ENCODE measurements at regions not wholly inside any gene's neighbourhood (a gene's known extent, or its start where the extent isn't known, plus 50 kb on each side); places are given as distances from the start of the nearest gene placed in this dataset.

- Histone ChIP-seq H3K4me1 (peaks cover 7% of the 10 kb centered on the region; the same call in 1 of the 2 replicates), H3K9me3 (peaks cover 7% of the 10 kb centered on the region; the same call in 1 of the 2 replicates), H3K27ac (no peak overlapping the region), H3K4me2 (no peak overlapping the region), H3K27me3 (no peaks in the 10 kb centered on the region), H3K36me3 (no peaks in the 10 kb centered on the region), H4K20me1 (no peaks in the 10 kb centered on the region), H3K4me3 (no peak overlapping the region), H3K9ac (no peak overlapping the region)
- no peak for TF ChIP-seq Cebpa-rat (IDR thresholded peaks at IDR 0.05)
Observed at GRCh38 chrX:45274576-45274975, 73.9 kb upstream of the DIPK2B start.

GRCh38 chrX:45267007-45267406 is 66.3 kb upstream of the DIPK2B start:
- H4K20me1 ChIP-seq, result no peaks in the 10 kb centered on the region
- H3K27me3 ChIP-seq, result no peaks in the 10 kb centered on the region
- no peak overlapping the region for H3K4me3 ChIP-seq
- H3K4me2 ChIP-seq, result no peak overlapping the region
- H3K36me3 ChIP-seq, result no peaks in the 10 kb centered on the region
- H3K9me3 ChIP-seq, result no peaks in the 10 kb centered on the region
- TF ChIP-seq Cebpa-rat (IDR thresholded peaks at IDR 0.05), result no peak
- no peak overlapping the region for H3K27ac ChIP-seq
- H3K9ac ChIP-seq, result no peak overlapping the region
- no peaks in the 10 kb centered on the region for H3K4me1 ChIP-seq

- no peak overlapping the region for H3K9ac ChIP-seq
- H4K20me1 ChIP-seq, result no peaks in the 10 kb centered on the region
- no peaks in the 10 kb centered on the region for H3K9me3 ChIP-seq
- no peak overlapping the region for H3K27ac ChIP-seq
- H3K4me1 ChIP-seq, result no peaks in the 10 kb centered on the region
- H3K4me2 ChIP-seq, result no peak overlapping the region
- H3K4me3 ChIP-seq, result no peak overlapping the region
- TF ChIP-seq Cebpa-rat (IDR thresholded peaks at IDR 0.05), result no peak
- H3K27me3 ChIP-seq, result no peaks in the 10 kb centered on the region
- H3K36me3 ChIP-seq, result no peaks in the 10 kb centered on the region
Observed at GRCh38 chrX:45266456-45266855, 65.8 kb upstream of the DIPK2B start.

GRCh38 chrX:45264865-45265264 is 64.2 kb upstream of the DIPK2B start:
- H3K27ac ChIP-seq, result no peak overlapping the region
- H3K36me3 ChIP-seq, result no peaks in the 10 kb centered on the region
- no peak overlapping the region for H3K4me2 ChIP-seq
- TF ChIP-seq Cebpa-rat (IDR thresholded peaks at IDR 0.05), result no peak
- no peak overlapping the region for H3K9ac ChIP-seq
- no peaks in the 10 kb centered on the region for H3K4me1 ChIP-seq
- H3K4me3 ChIP-seq, result no peak overlapping the region
- H3K27me3 ChIP-seq, result no peaks in the 10 kb centered on the region
- no peaks in the 10 kb centered on the region for H3K9me3 ChIP-seq
- no peaks in the 10 kb centered on the region for H4K20me1 ChIP-seq

- no peaks in the 10 kb centered on the region for H3K9me3 ChIP-seq
- no peak overlapping the region for H3K27ac ChIP-seq
- no peaks in the 10 kb centered on the region for H3K27me3 ChIP-seq
- H3K9ac ChIP-seq, result no peak overlapping the region
- H3K4me3 ChIP-seq, result no peak overlapping the region
- no peaks in the 10 kb centered on the region for H4K20me1 ChIP-seq
- no peak for TF ChIP-seq Cebpa-rat (IDR thresholded peaks at IDR 0.05)
- no peak overlapping the region for H3K4me2 ChIP-seq
- no peaks in the 10 kb centered on the region for H3K4me1 ChIP-seq
- no peaks in the 10 kb centered on the region for H3K36me3 ChIP-seq
Observed at GRCh38 chrX:45261471-45261870, 60.8 kb upstream of the DIPK2B start.

- Histone ChIP-seq H3K4me1 (no peaks in the 10 kb centered on the region), H4K20me1 (no peaks in the 10 kb centered on the region)
Observed at GRCh38 chrX:45261005-45261404, 60.3 kb upstream of the DIPK2B start.

GRCh38 chrX:45258731-45259402 is 58.2 kb upstream of the DIPK2B start:
- H3K4me1 ChIP-seq, result no peaks in the 10 kb centered on the region
- H3K4me3 ChIP-seq, result no peak overlapping the region
- H3K9ac ChIP-seq, result no peak overlapping the region
- no peak for TF ChIP-seq Cebpa-rat (IDR thresholded peaks at IDR 0.05)
- H4K20me1 ChIP-seq, result no peaks in the 10 kb centered on the region
- H3K27ac ChIP-seq, result no peak overlapping the region
- H3K4me2 ChIP-seq, result no peak overlapping the region
- no peaks in the 10 kb centered on the region for H3K36me3 ChIP-seq
- H3K9me3 ChIP-seq, result no peaks in the 10 kb centered on the region
- no peaks in the 10 kb centered on the region for H3K27me3 ChIP-seq

More at GRCh38 chrX:45261005-45261404, 60.3 kb upstream of the DIPK2B start:
- H3K9me3 ChIP-seq, result no peaks in the 10 kb centered on the region
- no peak overlapping the region for H3K27ac ChIP-seq
- H3K4me3 ChIP-seq, result no peak overlapping the region
- TF ChIP-seq Cebpa-rat (IDR thresholded peaks at IDR 0.05), result no peak
- no peaks in the 10 kb centered on the region for H3K27me3 ChIP-seq
- no peak overlapping the region for H3K9ac ChIP-seq
- no peaks in the 10 kb centered on the region for H3K36me3 ChIP-seq
- no peak overlapping the region for H3K4me2 ChIP-seq
